ENCODE measurements at regions not wholly inside any gene's neighbourhood (a gene's known extent, or its start where the extent isn't known, plus 50 kb on each side); places are given as distances from the start of the nearest gene placed in this dataset.

- no peak for TF ChIP-seq CTCF (IDR thresholded peaks at IDR 0.05; ENCODE audit: low read depth, low read length)
- Histone ChIP-seq H3K4me3 (no peak overlapping the region), H3K9me3 (ENCODE audit: low read depth) (no peaks in the 10 kb centered on the region), H3K27ac (no peak overlapping the region), H3K36me3 (no peaks in the 10 kb centered on the region), H3K27me3 (no peaks in the 10 kb centered on the region), H3K4me1 (ENCODE audit: low read depth) (no peaks in the 10 kb centered on the region)
- DNase-seq (ENCODE audit: low read depth in 1 of 2, low spot score in 1 of 2), result no peak
These were observed 231.7 kb downstream of the ARPP21 start for GRCh38 chr3:35871009-35871408.

- Histone ChIP-seq H3K27me3 (no peaks in the 10 kb centered on the region), H3K9me3 (ENCODE audit: low read depth) (no peaks in the 10 kb centered on the region), H3K27ac (no peak overlapping the region), H3K4me1 (ENCODE audit: low read depth) (no peaks in the 10 kb centered on the region), H3K36me3 (no peaks in the 10 kb centered on the region), H3K4me3 (no peak overlapping the region)
- no peak for DNase-seq (ENCODE audit: low read depth in 1 of 2, low spot score in 1 of 2)
- no peak for TF ChIP-seq CTCF (IDR thresholded peaks at IDR 0.05; ENCODE audit: low read depth, low read length)
These were observed 244.6 kb downstream of the ARPP21 start for GRCh38 chr3:35883929-35884328.

- Histone ChIP-seq H3K27ac (no peak overlapping the region), H3K4me3 (no peak overlapping the region), H3K27me3 (no peaks in the 10 kb centered on the region), H3K9me3 (ENCODE audit: low read depth) (no peaks in the 10 kb centered on the region), H3K4me1 (ENCODE audit: low read depth) (peaks cover 6% of the 10 kb centered on the region), H3K36me3 (no peaks in the 10 kb centered on the region)
- TF ChIP-seq CTCF (IDR thresholded peaks at IDR 0.05; ENCODE audit: low read depth, low read length), result no peak
- DNase-seq (ENCODE audit: low read depth in 1 of 2, low spot score in 1 of 2), result no peak
These were observed 255.4 kb downstream of the ARPP21 start for GRCh38 chr3:35894735-35895134.

DNA sequence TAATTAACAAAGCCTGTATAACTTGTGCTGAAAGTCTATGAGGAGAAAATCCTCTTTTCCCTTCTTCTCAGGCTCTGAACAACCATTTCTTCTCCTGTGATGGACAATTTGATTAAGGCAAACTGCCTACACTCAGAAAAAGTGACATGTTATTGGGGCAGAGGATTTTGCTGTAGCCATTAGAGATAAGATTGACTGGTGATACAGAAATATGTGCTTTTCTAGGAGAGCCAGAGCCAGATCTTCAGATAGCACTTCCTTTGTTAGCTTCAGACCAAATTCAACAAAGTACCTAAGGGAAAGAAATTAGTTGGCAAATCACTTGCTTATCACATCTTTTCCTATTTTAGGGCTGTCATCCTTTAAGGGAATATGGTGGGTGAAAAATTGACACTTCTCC is 259.9 kb downstream of the ARPP21 start:
- no peak overlapping the region for H3K27ac ChIP-seq
- no peaks in the 10 kb centered on the region for H3K27me3 ChIP-seq

DNA sequence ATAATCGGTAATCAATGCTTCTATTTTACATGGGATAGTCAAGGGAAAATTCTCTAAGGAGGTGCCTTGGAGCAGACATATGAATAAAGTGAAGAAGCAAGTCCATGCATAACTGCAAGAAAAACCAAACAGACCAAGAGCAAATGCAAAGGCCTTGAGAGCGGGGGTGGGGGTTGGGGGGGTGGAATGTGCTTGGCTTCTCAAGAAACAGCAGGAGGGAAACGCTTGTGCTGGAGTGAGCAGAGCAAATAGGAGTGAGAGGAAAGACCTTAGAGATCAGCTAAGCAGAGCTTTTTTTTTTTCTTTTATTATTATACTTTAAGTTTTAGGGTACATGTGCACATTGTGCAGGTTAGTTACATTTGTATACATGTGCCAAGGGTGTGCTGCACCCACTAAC is 260.8 kb downstream of the ARPP21 start:
- Histone ChIP-seq H3K27ac (no peak overlapping the region), H3K4me1 (ENCODE audit: low read depth) (peaks cover 7% of the 10 kb centered on the region), H3K27me3 (no peaks in the 10 kb centered on the region), H3K9me3 (ENCODE audit: low read depth) (no peaks in the 10 kb centered on the region), H3K4me3 (no peak overlapping the region), H3K36me3 (no peaks in the 10 kb centered on the region)
- DNase-seq (ENCODE audit: low read depth in 1 of 2, low spot score in 1 of 2), result no peak
- TF ChIP-seq CTCF (IDR thresholded peaks at IDR 0.05; ENCODE audit: low read depth, low read length), result no peak

More for the DNA sequence above, 259.9 kb downstream of the ARPP21 start:
- Histone ChIP-seq H3K36me3 (no peaks in the 10 kb centered on the region), H3K4me3 (no peak overlapping the region), H3K4me1 (ENCODE audit: low read depth) (peaks cover 7% of the 10 kb centered on the region), H3K9me3 (ENCODE audit: low read depth) (no peaks in the 10 kb centered on the region)
- no peak for DNase-seq (ENCODE audit: low read depth in 1 of 2, low spot score in 1 of 2)
- TF ChIP-seq CTCF (IDR thresholded peaks at IDR 0.05; ENCODE audit: low read depth, low read length), result no peak
